ENCODE measurements at regions not wholly inside any gene's neighbourhood (a gene's known extent, or its start where the extent isn't known, plus 50 kb on each side); places are given as distances from the start of the nearest gene placed in this dataset.

DNA sequence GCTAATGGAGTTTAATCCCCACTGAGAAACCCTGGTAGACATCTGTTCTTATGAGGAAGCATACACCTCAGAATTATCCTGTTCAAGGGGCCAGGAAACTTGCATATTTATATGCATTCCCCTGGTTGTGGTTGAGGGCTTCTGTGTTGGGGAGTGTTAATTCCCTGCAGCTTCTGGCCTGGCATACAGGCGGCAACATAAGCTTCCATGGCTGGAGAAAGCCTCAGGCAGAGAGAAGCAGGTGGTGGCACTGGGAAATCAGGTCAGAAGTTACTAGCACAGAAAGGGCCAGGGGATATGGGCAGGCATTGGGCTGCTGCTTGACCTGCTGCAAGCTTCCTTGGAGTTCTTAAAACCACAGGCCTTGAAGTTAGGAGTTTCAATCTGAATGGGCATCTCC, 166.1 kb upstream of the SEMA6A start:
- TF ChIP-seq POLR2A (IDR thresholded peaks at IDR 0.05; ENCODE audit: low read length) (no peak), CTCF (IDR thresholded peaks at IDR 0.05) (no peak), RCOR1 (IDR thresholded peaks at IDR 0.05; ENCODE audit: low read depth, low read length) (no peak), KDM1A (IDR thresholded peaks at IDR 0.05; ENCODE audit: low read depth) (no peak), RAD21 (conservative IDR thresholded peaks at IDR 0.05 in 1 of 2, IDR thresholded peaks at IDR 0.05 in 1 of 2) (no peak), REST (IDR thresholded peaks at IDR 0.05) (no peak), USF2 (IDR thresholded peaks at IDR 0.05) (no peak), HDAC2 (IDR thresholded peaks at IDR 0.05) (no peak), MYC (IDR thresholded peaks at IDR 0.05; ENCODE audit: borderline replicate concordance, low read length) (no peak), ESRRA (IDR thresholded peaks at IDR 0.05; ENCODE audit: borderline replicate concordance, low read length) (no peak), JUN (IDR thresholded peaks at IDR 0.05) (no peak), RFX5 (IDR thresholded peaks at IDR 0.05) (no peak), CEBPB (IDR thresholded peaks at IDR 0.05) (no peak)
